Gastroesophageal sphincter (tissue), 3 donors: ENCODE measurements at regions not wholly inside any gene's neighbourhood (a gene's known extent, or its start where the extent isn't known, plus 50 kb on each side); places are given as distances from the start of the nearest gene placed in this dataset.

Experiments
- CTCF ChIP-seq, 4 experiments: fragments of 200-600 bp in 2 of 4; fragments of 450-650 bp in 2 of 4; sonication (generic) in 1 of 4; IDR thresholded peaks; one replicate each; pipeline ENCODE4 v1.5.1; 2017 to 2019; ENCODE audit warnings: antibody characterized with exemption in 4 of 4, mild to moderate bottlenecking in 2 of 4, moderate library complexity in 2 of 4
- POLR2A ChIP-seq, 2 donors: fragments of 450-650 bp; IDR thresholded peaks; one replicate each; pipeline ENCODE4 v1.6.1; 2017; ENCODE audit warnings: antibody characterized with exemption in 2 of 2, mild to moderate bottlenecking in 2 of 2, moderate library complexity in 1 of 2
- POLR2AphosphoS5 ChIP-seq: sonication (generic); formaldehyde crosslinking; IDR thresholded peaks from one replicate; pipeline ENCODE4 v1.6.1; 2017; ENCODE audit warnings: antibody characterized with exemption

- no peak for TF ChIP-seq CTCF (IDR thresholded peaks at IDR 0.05)
- TF ChIP-seq POLR2AphosphoS5: no peak
- TF ChIP-seq POLR2A (IDR thresholded peaks at IDR 0.05): no peak
Measured at GRCh38 chr2:6113786-6114185, 421.6 kb downstream of the SOX11 start.
